Ramos (cell line): ENCODE measurements at regions not wholly inside any gene's neighbourhood (a gene's known extent, or its start where the extent isn't known, plus 50 kb on each side); places are given as distances from the start of the nearest gene placed in this dataset.
"Not testable (repeated sequence)": the region's sequence is repeated elsewhere in the genome, so short reads cannot be mapped to it uniquely, and the experiment has no call there.

ENCODE experiments used
- in situ Hi-C: fragments of 300-500 bp; cut with MboI; formaldehyde crosslinking; loops from one replicate; pipeline ENCODE4 v1.14.3; 2022; ENCODE audit warnings: low sequenced_read_pairs; ENCODE audit not compliant: unreplicated experiment

DNA sequence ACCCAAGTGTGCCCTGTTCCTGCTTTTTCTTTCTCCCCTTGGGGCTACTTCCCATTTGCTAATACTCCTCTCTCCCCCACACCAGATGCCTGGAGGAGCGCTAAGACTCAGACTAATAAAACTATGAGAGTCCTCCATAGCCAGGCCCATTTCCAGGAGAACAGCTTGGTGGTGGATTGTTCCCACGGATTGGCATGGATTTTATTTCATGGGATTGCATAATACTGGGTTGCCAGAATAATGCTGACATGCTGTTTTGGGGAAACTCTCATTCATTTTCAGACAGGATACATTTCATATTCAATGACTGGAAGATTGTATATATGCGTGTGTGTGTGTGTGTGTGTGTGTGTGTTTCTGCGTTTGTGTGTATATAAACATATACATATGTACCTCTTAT, 447.5 kb upstream of the PITX2 start:
- in situ Hi-C loops: no loop called here

DNA sequence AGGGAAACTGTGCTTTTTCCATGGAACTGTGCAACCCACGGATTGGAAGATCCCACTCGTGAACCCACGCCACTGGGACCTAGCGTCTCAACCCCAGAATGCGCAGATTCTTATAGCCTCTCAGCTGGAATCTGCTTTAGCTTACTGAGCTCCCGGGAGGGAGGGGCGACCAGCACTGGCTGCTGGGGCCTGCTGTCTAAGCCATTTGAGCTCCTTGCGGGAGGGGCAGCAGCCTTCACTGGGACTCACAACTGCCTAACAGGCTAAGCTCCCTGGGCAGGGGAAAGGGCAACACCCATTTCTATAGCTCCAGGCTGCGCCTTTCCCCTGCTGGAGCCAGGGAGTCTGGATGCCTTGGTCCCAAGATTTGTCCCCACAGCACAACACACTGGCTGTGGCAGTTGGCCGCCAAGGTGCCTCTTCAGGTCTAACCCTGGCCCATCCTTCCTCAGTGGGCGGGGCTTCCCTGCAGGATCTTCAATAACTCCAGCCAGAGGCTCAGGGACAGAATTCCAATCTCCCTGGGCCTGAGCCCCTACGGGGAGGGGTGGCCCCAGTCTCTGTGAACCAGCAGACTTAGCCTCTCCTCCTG, 451.7 kb upstream of the PITX2 start:
- in situ Hi-C loops: no loop called here

DNA sequence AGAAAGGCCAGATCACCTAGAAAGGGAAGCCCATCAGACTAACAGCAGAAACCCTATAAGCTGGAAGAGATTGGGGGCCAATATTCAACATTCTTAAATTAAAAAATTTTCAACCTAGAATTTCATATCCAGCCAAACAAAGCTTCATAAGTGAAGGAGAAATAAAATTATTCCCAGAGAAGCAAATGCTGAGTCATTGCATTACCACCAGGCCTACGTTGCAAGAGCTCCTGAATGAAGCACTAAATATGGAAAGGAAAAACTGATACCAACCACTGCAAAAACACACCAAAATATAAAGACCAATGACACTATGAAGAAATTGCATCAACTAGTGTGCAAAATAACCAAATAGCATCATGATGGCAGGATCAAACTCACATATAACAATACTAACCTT, 453.4 kb upstream of the PITX2 start:
- in situ Hi-C loops: not testable (repeated sequence)

DNA sequence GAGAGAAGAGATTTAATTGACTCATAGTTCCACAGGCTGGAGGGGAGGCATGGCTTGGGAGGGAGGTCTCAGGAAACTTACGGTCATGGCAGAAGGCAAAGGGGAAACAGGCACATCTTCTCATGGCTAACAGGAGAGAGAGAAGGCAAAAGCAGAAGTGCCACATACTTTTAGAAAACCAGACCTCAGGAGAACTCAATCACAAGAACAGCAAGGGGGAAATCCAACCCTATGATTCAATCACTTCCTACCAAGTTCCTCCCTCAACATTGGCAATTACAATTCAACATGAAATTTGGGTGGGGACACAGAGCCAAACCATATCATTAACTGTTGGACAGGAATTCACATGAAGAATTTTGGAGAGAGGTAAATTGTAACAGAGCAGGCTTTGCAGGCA, 485.3 kb upstream of the PITX2 start:
- in situ Hi-C loops: no loop called here

DNA sequence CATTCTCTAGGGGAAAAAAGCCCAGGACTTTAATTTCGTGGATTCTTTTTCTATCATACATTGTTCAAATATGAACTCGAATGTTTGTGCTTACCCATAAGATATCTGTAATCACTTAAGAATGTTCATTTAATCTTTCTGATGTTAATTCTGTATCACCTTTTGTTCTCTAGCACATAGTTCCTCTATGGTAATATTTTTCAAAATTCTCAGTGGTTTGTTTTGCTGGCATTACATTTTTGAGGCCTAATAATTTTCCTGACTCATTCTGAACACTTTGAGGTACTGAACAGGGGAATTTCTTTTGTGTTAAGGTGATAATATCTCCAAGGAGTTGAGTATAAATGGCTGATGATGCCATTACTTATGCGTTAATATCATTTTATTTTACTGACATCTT, 490.7 kb upstream of the PITX2 start:
- in situ Hi-C loops: no loop called here

DNA sequence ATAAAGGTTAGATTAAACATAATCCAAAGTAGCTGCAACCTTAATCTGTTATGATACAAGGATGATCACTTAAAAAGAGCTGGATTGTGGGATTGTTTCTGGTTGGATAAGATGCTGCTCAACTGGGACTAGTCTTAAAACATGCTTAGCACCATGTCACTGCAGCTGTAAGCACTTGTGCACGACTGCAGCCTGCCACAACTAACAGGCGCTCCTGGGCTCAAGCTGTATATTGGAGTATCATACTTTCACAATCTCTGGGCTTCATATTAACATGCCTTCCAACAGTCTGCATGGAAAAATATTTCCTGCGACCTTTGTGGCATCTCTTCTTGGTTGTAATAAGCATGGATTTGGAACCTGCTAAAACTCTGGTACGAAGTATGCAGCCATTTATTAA, 493.0 kb upstream of the PITX2 start:
- in situ Hi-C loops: no loop called here

DNA sequence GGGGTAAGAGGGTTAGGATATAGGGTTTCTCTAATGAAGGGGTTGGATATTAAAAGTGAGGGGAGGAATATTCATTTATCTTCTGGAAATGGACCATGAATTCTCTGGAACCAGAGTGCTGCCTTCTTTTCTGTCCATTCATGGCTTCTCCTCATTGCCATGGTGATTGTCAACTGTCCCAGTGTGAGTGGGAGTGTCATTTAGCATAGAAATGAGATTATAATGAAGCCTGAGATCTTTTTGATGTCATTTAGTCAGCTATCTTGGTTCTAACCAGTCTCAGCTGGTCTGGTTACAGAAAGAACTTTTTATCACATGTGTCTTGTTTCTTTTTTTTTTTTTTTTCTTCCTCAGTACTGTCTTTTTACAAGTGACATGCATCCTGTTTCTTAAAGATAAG, 497.3 kb upstream of the PITX2 start:
- in situ Hi-C loops: no loop called here

DNA sequence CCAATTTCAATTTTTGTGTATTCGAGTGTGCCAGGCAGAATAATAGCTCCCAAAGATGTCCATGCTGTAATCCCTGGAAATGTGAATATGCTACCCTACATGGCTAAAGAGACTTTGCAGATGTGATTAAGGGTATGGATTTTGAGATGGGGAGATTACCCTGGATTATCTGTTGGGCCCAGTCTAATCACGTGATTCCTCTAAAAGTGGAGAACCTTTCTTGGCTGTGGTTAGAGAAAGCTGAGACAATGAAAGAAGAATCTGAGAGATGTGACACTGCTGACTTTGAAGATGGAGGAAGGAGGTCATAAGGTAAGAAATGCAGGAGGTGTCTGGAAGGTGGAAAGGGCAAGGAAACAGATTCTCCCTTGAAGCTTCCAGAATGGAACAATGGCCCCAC, 503.5 kb upstream of the PITX2 start:
- in situ Hi-C loops: no loop called here

DNA sequence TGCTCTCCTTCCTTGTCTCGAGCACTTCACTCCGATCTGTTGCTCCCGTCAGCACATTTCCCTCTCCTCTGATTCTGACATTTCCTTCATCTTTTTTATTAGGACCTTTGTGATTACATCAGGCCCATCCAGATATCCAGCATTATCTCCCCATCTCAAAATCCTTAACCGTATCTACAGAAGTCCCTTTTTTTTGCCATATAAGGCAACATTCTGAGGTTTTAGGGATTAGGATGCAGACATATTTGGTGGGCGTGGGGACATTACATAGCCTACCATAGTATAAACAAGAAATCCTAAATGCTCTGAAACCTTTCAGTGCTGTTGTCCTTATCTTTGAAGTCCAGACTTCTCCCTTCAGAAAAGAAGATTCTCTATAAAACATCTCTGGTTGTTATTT, 505.0 kb upstream of the PITX2 start:
- in situ Hi-C loops: no loop called here

DNA sequence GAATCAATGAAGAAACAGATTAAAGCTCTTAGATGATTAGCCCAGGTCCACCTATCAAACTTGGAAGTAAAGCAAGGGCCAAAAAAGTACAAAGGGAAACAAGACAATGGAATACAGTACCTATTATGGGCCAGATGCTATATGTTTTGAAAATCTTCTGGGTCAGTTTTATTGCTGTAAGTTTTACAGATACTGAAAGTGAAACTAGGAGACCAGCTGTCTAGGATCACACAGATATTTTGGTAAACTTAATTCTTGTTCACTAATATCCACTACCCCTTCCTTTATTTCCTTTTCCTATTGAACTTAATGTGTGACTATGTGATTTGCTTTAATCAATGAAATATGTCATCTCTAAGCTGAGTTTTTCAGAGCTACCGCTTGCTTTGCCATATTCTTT, 505.4 kb upstream of the PITX2 start:
- in situ Hi-C loops: no loop called here

DNA sequence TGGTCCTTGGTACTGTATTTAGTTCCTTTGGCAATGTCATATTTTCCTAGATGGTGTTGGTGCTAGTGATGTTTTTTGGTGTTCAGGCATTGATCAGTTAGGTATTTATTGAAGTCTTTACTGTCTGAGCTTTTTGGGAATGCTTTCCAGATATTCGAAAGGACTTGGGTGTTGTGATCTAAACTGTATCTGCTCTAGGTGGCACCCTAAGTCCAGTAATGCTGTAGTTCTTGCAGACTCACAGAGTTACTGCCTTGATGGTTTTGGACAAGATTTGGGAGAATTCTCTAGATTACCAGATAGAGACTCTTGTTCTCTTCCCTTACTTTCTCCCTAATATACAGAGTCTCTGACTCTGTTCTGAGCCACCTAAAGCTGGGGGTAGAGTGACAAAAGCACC, 513.6 kb upstream of the PITX2 start:
- in situ Hi-C loops: no loop called here

DNA sequence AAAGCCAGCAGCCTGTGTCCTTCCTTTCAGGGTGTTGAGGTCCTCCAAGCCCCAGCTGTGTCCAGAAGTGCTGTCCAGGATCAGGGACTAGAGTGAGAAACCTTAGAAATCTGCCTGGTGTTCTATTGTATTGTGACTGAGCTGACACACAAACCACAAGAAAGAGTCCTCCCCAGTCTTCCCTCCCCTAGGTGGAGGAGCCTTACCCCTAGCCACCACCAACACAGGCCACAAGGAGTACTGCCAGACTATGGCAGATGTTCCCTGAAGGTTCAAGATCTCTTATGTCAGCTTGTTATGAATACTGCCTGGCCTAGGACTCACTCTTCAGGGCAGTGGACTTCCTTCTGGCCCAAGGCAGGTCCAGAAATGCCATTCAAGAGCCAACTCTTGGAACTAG, 514.1 kb upstream of the PITX2 start:
- in situ Hi-C loops: no loop called here

DNA sequence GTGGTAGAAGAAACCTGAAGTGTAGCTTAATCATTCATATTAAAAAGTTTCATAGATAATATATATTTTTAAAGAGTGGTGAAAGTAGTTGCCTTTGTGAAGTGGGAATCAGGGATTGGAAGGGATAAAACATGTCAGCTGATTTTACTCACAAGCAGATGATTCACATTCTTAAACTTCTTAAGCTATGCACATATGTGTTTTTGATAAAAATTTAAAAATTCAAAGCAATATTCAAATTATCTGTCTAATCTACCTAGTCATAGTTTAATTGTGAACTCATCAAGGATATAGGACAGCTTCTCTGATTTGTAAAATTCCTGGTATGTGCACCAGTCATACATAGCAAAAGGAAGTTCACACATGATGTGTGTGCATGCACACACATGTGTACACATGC, 520.6 kb upstream of the PITX2 start:
- in situ Hi-C loops: no loop called here

DNA sequence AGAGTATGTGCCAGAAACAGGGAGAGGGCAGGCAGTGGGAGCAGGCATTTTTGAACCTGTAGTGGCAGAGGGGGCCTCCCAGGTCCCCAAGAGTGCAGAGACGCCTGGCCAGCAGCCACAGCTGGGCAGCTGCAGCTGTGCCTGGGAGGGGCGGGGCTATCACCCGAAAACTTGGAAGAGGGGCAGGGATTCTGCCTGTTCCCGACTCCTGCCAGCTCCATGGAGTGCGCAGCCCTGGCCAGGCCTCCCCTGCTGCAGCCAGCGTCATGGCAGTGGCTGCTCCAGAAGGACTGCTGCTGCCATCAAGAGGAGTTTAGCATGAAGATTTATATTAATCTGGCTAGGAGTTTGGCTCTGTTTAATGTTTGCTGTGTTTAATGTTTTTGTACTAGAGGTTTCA, 532.1 kb upstream of the PITX2 start:
- in situ Hi-C loops: no loop called here

DNA sequence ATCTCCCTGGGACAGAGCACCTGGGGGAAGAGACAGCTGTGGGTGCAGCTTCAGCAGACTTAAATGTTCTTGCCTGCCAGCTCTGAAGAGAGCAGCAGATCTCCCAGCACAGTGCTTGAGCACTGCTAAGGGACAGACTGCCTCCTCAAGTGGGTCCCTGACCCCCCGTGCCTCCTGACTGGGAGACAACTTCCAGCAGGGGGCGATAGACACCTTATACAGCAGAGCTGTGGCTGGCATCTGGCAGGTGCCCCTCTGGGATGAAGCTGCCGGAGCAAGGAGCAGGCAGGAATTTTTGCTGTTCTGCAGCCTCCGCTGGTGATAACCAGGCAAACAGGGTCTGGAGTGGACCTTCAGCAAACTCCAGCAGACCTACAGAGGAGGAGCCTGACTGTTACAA, 541.7 kb upstream of the PITX2 start:
- in situ Hi-C loops: not testable (repeated sequence)

DNA sequence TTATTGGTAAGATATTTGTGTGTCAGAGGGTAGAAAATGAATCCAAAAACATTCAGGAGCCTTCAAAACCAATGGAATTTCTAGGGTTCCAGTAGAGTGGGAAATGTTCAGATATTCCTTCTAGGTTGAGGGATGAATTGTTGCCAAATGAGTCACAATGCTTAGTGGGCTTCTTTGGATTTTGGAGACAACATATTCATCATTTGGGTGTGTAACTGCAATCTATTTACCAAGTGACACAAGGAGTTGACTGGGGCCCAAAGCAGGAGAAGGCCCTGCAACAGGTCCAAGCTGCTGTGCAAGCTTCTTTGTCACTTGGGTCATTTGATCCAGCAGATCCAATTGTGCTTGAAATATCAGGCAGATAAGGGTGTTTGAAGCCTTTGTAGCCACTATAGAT, 551.5 kb upstream of the PITX2 start:
- in situ Hi-C loops: no loop called here

DNA sequence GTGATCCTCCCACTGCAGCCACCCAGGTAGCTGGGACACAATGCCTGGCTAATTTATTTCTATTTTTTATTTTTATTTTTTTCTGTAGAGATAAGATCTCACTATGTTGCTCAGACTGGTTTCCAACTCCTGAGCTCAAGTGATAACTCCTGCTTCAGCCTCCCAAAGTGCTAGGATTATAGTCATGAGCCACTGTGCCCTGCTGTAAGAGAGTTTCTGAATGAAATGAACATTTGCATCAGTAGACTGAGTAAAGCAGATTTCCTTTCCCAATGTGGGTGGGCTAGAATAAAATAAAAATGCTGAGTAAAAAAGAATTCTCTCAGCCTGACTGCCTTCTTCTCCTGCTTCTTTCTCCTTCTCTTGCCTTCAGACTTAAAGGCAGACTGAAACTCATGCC, 555.4 kb upstream of the PITX2 start:
- in situ Hi-C loops: no loop called here

DNA sequence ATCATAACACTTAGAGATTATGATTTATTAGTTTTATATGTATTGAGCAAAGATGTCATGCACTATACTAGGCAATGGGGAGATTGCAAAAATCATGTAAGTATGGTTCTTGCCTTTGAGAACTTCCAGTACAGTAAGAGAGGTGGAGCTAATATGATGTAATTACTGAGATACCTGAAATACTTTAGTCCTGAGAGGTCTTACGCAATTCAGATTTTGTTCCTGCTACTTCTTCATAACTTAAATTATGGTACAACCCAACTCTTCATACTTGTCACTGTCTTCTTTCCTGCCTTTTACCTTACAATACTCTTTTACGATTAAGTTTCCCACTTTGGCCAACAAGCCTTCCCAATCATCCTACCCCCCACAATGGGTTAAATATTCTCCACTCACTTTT, 564.2 kb upstream of the PITX2 start:
- in situ Hi-C loops: no loop called here

DNA sequence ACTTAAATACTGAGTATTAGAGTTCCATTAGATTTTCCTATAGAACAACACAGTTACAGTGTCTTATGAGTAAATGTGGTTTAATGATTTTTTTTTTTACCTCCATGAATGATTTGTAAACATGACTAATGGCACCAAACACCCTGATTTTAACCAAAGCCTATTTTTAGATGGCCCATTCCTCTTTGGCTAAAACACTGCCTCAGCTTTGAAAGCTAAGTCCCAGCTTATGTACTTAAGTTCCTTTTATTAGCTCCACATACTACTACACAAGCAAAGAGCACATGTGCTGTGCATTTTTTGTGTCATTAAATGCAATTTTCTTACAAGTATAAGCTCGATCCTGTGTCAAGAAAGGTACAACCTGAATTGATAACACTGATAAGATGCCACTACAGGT, 575.6 kb upstream of the PITX2 start:
- in situ Hi-C loops: no loop called here

DNA sequence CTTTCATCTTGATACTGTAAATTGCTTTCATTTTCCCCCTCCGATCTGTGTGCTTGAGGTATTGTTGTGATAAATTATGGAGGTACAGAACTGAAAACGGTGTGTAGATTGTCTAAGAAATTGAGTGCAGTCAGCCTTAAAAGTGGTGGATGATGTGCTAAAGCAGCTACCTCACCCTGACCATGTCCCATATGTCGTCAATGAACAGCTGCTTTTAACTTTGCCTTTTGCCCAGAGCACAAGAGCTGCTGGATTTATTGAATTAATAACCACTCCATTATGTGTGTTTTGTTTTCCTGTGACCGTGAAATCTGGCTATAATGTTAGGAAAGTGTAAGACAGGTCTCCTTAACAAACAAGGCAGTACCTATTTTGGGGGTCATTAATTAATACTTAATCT, 581.9 kb upstream of the PITX2 start:
- in situ Hi-C loops: no loop called here

DNA sequence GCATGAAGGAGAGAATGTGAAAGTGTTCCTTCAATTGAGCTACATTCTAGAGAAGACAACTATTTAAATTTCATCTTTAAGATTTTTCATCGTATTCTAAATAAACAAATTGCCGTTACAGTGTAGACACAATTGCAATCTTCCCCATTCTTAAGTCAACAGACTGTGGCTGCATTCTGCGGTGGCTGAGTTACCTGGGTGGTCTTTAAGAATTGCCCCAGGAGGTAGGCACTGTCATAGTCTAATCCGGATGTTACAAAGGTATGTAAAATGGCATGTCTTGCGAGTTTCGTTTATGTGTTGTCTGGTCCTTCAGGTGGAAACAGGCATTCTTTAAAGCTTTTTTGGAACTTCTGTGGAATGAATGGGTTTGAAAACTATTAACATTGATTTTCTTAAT, 586.1 kb upstream of the PITX2 start:
- in situ Hi-C loops: no loop called here

DNA sequence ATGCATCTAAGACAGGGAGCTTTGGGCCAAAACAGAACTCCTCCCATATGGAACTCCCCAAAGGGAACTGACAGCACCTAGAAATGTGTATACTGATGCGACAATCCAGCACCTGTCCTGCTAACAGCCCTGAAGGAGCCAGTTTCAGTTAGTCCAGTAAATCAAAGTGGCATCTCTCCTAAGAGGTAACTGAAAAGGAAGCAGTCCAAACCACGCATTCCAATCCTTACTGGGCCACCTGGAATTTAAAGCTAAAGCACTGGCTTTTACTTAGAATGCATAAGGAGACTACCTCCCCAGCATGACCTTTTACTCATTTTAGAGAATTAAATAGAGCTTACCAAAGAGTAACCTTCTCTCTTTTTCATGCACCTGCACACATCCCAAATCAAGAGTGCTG, 586.8 kb upstream of the PITX2 start:
- in situ Hi-C loops: no loop called here

DNA sequence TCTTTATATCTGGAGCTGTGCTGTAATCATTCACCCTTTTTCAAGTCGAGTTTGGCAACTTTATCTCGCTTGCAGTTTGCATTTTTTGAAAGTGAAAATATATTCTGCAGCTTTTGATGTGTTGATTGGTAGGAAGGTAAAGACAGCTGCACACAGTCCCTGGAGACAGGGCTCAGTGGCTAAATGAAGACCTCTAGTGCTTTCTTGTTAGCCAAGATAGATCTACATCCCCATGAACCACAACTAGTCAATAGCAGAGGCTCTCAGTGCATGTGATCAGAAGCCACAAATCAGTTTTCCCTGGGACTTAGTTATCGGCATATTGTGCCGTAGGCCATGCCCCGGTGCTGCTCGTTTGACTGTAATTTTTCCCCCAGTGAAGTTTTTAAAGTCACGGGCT, 587.7 kb upstream of the PITX2 start:
- in situ Hi-C loops: no loop called here
